Kidney (tissue), 13 donors: ENCODE measurements at regions not wholly inside any gene's neighbourhood (a gene's known extent, or its start where the extent isn't known, plus 50 kb on each side); places are given as distances from the start of the nearest gene placed in this dataset.

Source experiments
- DNase-seq, 5 donors: peaks; one replicate each; pipeline ENCODE4 v3.0.0-alpha.2; 2013 to 2020
- FAIRE-seq: peaks from 2 replicates; lab custom pipeline; 2012; peaks lifted over from hg19 to GRCh38; lab: Jason Lieb, UNC
- H3K27ac ChIP-seq, 2 donors: one replicate each; pipeline ENCODE4 v1.7.0; 2013; ENCODE audit warnings: low read depth in 2 of 2, low read length in 2 of 2, inconsistent platforms in 1 of 2
- H3K27me3 ChIP-seq: one replicate; pipeline ENCODE4 v1.7.1; 2013; ENCODE audit warnings: low read length, inconsistent platforms; ENCODE audit not compliant: control insufficient read depth, insufficient read depth
- H3K36me3 ChIP-seq, 3 donors: one replicate each; pipeline versions ENCODE4 v1.7.0 to v1.7.1; 2013; ENCODE audit warnings: low read length in 3 of 3, control low read depth in 1 of 3, inconsistent platforms in 1 of 3; ENCODE audit not compliant: insufficient read depth in 3 of 3, control insufficient read depth in 2 of 3
- H3K4me1 ChIP-seq, 3 donors: one replicate each; pipeline versions ENCODE4 v1.7.0 to v1.7.1; 2013; ENCODE audit warnings: low read length in 3 of 3, inconsistent platforms in 1 of 3, low read depth in 1 of 3; ENCODE audit not compliant: control insufficient read depth in 2 of 3, insufficient read depth in 2 of 3
- H3K4me3 ChIP-seq, 3 donors: one replicate each; pipeline versions ENCODE4 v1.7.0 to v1.8.1; 2013; ENCODE audit warnings: low read length in 3 of 3, control low read depth in 1 of 3, inconsistent platforms in 1 of 3
- H3K9ac ChIP-seq, 3 donors: one replicate each; pipeline versions ENCODE4 v1.7.0 to v1.7.1; 2013; ENCODE audit warnings: low read length in 3 of 3, control low read depth in 1 of 3, inconsistent platforms in 1 of 3
- H3K9me3 ChIP-seq, 3 donors: one replicate each; pipeline versions ENCODE4 v1.7.0 to v1.7.1; 2013; ENCODE audit warnings: low read length in 3 of 3, control low read depth in 1 of 3, inconsistent platforms in 1 of 3; ENCODE audit not compliant: control insufficient read depth in 2 of 3, insufficient read depth in 1 of 3
- CTCF ChIP-seq: IDR thresholded peaks from 3 replicates; pipeline ENCODE4 v1.5.1; 2012; ENCODE audit warnings: mild to moderate bottlenecking, moderate library complexity, borderline replicate concordance; ENCODE audit not compliant: insufficient read depth; ENCODE audit errors: extremely low read depth
- intact Hi-C: fragments of 100-400 bp; cut with DNase I; formaldehyde crosslinking; loops from one replicate; pipeline ENCODE4 v1.11.1; 2022
- donor health status: control.
- donor health status: control.
- donor health status: control.
- donor health status: control.
- donor health status: control.
- donor health status: DM: yes; HTN: yes; CAD: no.
- donor health status: Normal renal cell carcinoma (clear cell type).

GRCh38 chr1:234769284-234769985 is 159.5 kb upstream of the IRF2BP2 start:
- Histone ChIP-seq H3K27me3 (no peaks in the 10 kb centered on the region), H3K4me1 (peaks cover 0 to 14% (median 7%) of the 10 kb centered on the region in 3 donors), H3K36me3 (no peaks in the 10 kb centered on the region), H3K9ac (no peak overlapping the region), H3K27ac (peak overlapping the region in 1 of 2 donors; percentile 6), H3K4me3 (no peak overlapping the region), H3K9me3 (no peaks in the 10 kb centered on the region)
- TF ChIP-seq CTCF = no peak
- DNase-seq = no peak
- FAIRE-seq = no peak
- intact Hi-C loops = no loop called here

GRCh38 chr1:234768569-234769283 is 158.7 kb upstream of the IRF2BP2 start:
- no peak overlapping the region for H3K4me3 ChIP-seq
- no peaks in the 10 kb centered on the region for H3K36me3 ChIP-seq
- intact Hi-C loops = no loop called here
- DNase-seq = peak in 4 of 5 donors; percentile 68 to 82 (median 76)
- H3K9ac ChIP-seq = no peak overlapping the region
- FAIRE-seq = no peak
- peaks cover 0 to 14% (median 7%) of the 10 kb centered on the region in 3 donors for H3K4me1 ChIP-seq
- no peak for TF ChIP-seq CTCF
- no peak overlapping the region for H3K27ac ChIP-seq
- H3K27me3 ChIP-seq = no peaks in the 10 kb centered on the region
- no peaks in the 10 kb centered on the region for H3K9me3 ChIP-seq

GRCh38 chr1:234768171-234768568 is 158.2 kb upstream of the IRF2BP2 start:
- no peaks in the 10 kb centered on the region for H3K27me3 ChIP-seq
- no peak for FAIRE-seq
- no peaks in the 10 kb centered on the region for H3K9me3 ChIP-seq
- no peak overlapping the region for H3K4me3 ChIP-seq
- no peak for TF ChIP-seq CTCF
- H3K27ac ChIP-seq = no peak overlapping the region
- no peaks in the 10 kb centered on the region for H3K36me3 ChIP-seq
- no peak for DNase-seq
- H3K4me1 ChIP-seq = peaks cover 0 to 14% (median 7%) of the 10 kb centered on the region in 3 donors
- intact Hi-C loops = no loop called here
- no peak overlapping the region for H3K9ac ChIP-seq
